Astrocyte (in vitro differentiated cells and primary cell): ENCODE measurements at regions not wholly inside any gene's neighbourhood (a gene's known extent, or its start where the extent isn't known, plus 50 kb on each side); places are given as distances from the start of the nearest gene placed in this dataset.

Experiments
- DNase-seq: peaks from one replicate; pipeline ENCODE4 v3.0.0-alpha.2; 2010; ENCODE audit warnings: low read depth
- FAIRE-seq: peaks from 2 replicates; lab custom pipeline; 2011; peaks lifted over from hg19 to GRCh38; lab: Jason Lieb, UNC
- H2AFZ ChIP-seq: 2 replicates; pipeline ENCODE4 v1.6.0; 2012; ENCODE audit warnings: low read depth, low read length, inconsistent platforms
- H3K27ac ChIP-seq: 2 replicates; pipeline ENCODE4 v1.5.1; 2011; ENCODE audit warnings: low read depth, low read length, inconsistent platforms
- H3K27me3 ChIP-seq: 2 replicates; pipeline ENCODE4 v1.6.0; 2011; ENCODE audit warnings: low read length, inconsistent platforms; ENCODE audit not compliant: insufficient read depth
- H3K36me3 ChIP-seq: 2 replicates; pipeline ENCODE4 v1.5.1; 2011; ENCODE audit warnings: low read length, inconsistent platforms; ENCODE audit not compliant: insufficient read depth
- H3K4me1 ChIP-seq: 2 replicates; pipeline ENCODE4 v1.5.1; 2011; ENCODE audit warnings: low read length, inconsistent platforms; ENCODE audit not compliant: insufficient read depth
- H3K4me2 ChIP-seq: 2 replicates; pipeline ENCODE4 v1.6.0; 2012; ENCODE audit warnings: low read length, inconsistent platforms
- H3K4me3 ChIP-seq: 2 replicates; pipeline ENCODE4 v1.5.1; 2011; ENCODE audit warnings: low read depth, mild to moderate bottlenecking, low read length, inconsistent platforms; ENCODE audit not compliant: insufficient read depth
- H3K79me2 ChIP-seq: 2 replicates; pipeline ENCODE4 v1.6.0; 2012; ENCODE audit warnings: mild to moderate bottlenecking, low read length, inconsistent platforms; ENCODE audit not compliant: insufficient read depth
- H3K9ac ChIP-seq: 2 replicates; pipeline ENCODE4 v1.6.0; 2012; ENCODE audit warnings: mild to moderate bottlenecking, low read length, inconsistent platforms
- H3K9me3 ChIP-seq: 2 replicates; pipeline ENCODE4 v1.5.1; 2012; ENCODE audit warnings: low read depth, mild to moderate bottlenecking, low read length, inconsistent platforms; ENCODE audit not compliant: insufficient read depth
- H4K20me1 ChIP-seq: 2 replicates; pipeline ENCODE4 v1.6.0; 2012; ENCODE audit warnings: low read length, inconsistent platforms; ENCODE audit not compliant: insufficient read depth
- H3K27ac Mint-ChIP-seq: one replicate; pipeline ENCODE4 v1.8.0; 2021; ENCODE audit warnings: mild to moderate bottlenecking, mixed read lengths; ENCODE audit not compliant: unreplicated experiment
- H3K27me3 Mint-ChIP-seq: one replicate; pipeline ENCODE4 v1.8.0; 2021; ENCODE audit warnings: low read depth, mixed read lengths; ENCODE audit not compliant: unreplicated experiment
- H3K36me3 Mint-ChIP-seq: one replicate; pipeline ENCODE4 v1.8.0; 2021; ENCODE audit warnings: low read depth, mixed read lengths; ENCODE audit not compliant: unreplicated experiment
- H3K4me1 Mint-ChIP-seq: one replicate; pipeline ENCODE4 v1.8.0; 2021; ENCODE audit warnings: low read depth, mixed read lengths; ENCODE audit not compliant: unreplicated experiment
- H3K4me3 Mint-ChIP-seq: one replicate; pipeline ENCODE4 v1.8.0; 2021; ENCODE audit warnings: mild to moderate bottlenecking, moderate library complexity, mixed read lengths; ENCODE audit not compliant: unreplicated experiment
- H3K9me3 Mint-ChIP-seq: one replicate; pipeline ENCODE4 v1.8.0; 2021; ENCODE audit warnings: mild to moderate bottlenecking, mixed read lengths; ENCODE audit not compliant: unreplicated experiment
- CTCF ChIP-seq: IDR thresholded peaks from 2 replicates; pipeline ENCODE4 v1.5.1; 2011; ENCODE audit warnings: low read depth, mild to moderate bottlenecking, inconsistent platforms, low read length, moderate library complexity; ENCODE audit not compliant: insufficient read depth
- EZH2 ChIP-seq: IDR thresholded peaks from 2 replicates; pipeline ENCODE4 v1.6.1; 2012; ENCODE audit warnings: mild to moderate bottlenecking, low read length, inconsistent platforms; ENCODE audit not compliant: insufficient read depth

- no peak overlapping the region for H2AFZ ChIP-seq
- H3K27me3 ChIP-seq = no peaks in the 10 kb centered on the region
- Mint-ChIP-seq H3K27me3 (no peaks in the 10 kb centered on the region), H3K4me3 (no peak overlapping the region), H3K4me1 (peaks cover 14% of the 10 kb centered on the region), H3K36me3 (no peaks in the 10 kb centered on the region), H3K9me3 (no peaks in the 10 kb centered on the region), H3K27ac (peak overlapping the region; percentile 22)
- no peak overlapping the region for H3K4me2 ChIP-seq
- peak; percentile 64 for FAIRE-seq
- H3K9ac ChIP-seq = no peak overlapping the region
- no peaks in the 10 kb centered on the region for H3K79me2 ChIP-seq
- no peak for TF ChIP-seq CTCF
- H3K4me3 ChIP-seq = no peak overlapping the region
- H3K9me3 ChIP-seq = no peaks in the 10 kb centered on the region
- no peaks in the 10 kb centered on the region for H3K36me3 ChIP-seq
- no peaks in the 10 kb centered on the region for H4K20me1 ChIP-seq
- no peak overlapping the region for H3K27ac ChIP-seq
- no peaks in the 10 kb centered on the region for H3K4me1 ChIP-seq
- no peak for DNase-seq
Measured at GRCh38 chr3:74531491-74531890, 83.0 kb downstream of the CNTN3 start.

GRCh38 chr3:74529145-74529544, 85.3 kb downstream of the CNTN3 start:
- Histone ChIP-seq H3K27me3 (no peaks in the 10 kb centered on the region), H2AFZ (no peak overlapping the region), H3K36me3 (no peaks in the 10 kb centered on the region), H3K4me3 (no peak overlapping the region), H4K20me1 (no peaks in the 10 kb centered on the region), H3K4me2 (no peak overlapping the region), H3K79me2 (no peaks in the 10 kb centered on the region), H3K9me3 (no peaks in the 10 kb centered on the region), H3K4me1 (no peaks in the 10 kb centered on the region), H3K9ac (no peak overlapping the region), H3K27ac (no peak overlapping the region)
- Mint-ChIP-seq H3K27ac (no peak overlapping the region), H3K27me3 (no peaks in the 10 kb centered on the region), H3K4me3 (no peak overlapping the region), H3K36me3 (no peaks in the 10 kb centered on the region), H3K9me3 (no peaks in the 10 kb centered on the region), H3K4me1 (peaks cover 14% of the 10 kb centered on the region)
- no peak for FAIRE-seq
- TF ChIP-seq CTCF = no peak
- no peak for TF ChIP-seq EZH2
- no peak for DNase-seq

- no peaks in the 10 kb centered on the region for H3K4me1 ChIP-seq
- no peaks in the 10 kb centered on the region for H4K20me1 ChIP-seq
- Mint-ChIP-seq H3K36me3 (no peaks in the 10 kb centered on the region), H3K27me3 (no peaks in the 10 kb centered on the region), H3K9me3 (no peaks in the 10 kb centered on the region), H3K4me3 (no peak overlapping the region), H3K27ac (no peak overlapping the region), H3K4me1 (peaks cover 11% of the 10 kb centered on the region)
- H3K27ac ChIP-seq = no peak overlapping the region
- H3K4me3 ChIP-seq = no peak overlapping the region
- H3K4me2 ChIP-seq = no peak overlapping the region
- FAIRE-seq (no peak), DNase-seq (no peak)
- H3K27me3 ChIP-seq = no peaks in the 10 kb centered on the region
- H3K9ac ChIP-seq = no peak overlapping the region
- H3K9me3 ChIP-seq = no peaks in the 10 kb centered on the region
- H3K79me2 ChIP-seq = no peaks in the 10 kb centered on the region
- H2AFZ ChIP-seq = no peak overlapping the region
- no peaks in the 10 kb centered on the region for H3K36me3 ChIP-seq
- no peak for TF ChIP-seq EZH2
- TF ChIP-seq CTCF = no peak
Measured at GRCh38 chr3:74527566-74527965, 86.9 kb downstream of the CNTN3 start.
